NB4 (cell line): ENCODE measurements at regions not wholly inside any gene's neighbourhood (a gene's known extent, or its start where the extent isn't known, plus 50 kb on each side); places are given as distances from the start of the nearest gene placed in this dataset.

ENCODE experiments used
- MYC ChIP-seq: IDR thresholded peaks from 2 replicates; pipeline ENCODE4 v1.6.1; 2011; ENCODE audit warnings: low read depth, low read length
- POLR2A ChIP-seq: IDR thresholded peaks from 2 replicates; pipeline ENCODE4 v1.6.1; 2011; ENCODE audit warnings: mild to moderate bottlenecking; ENCODE audit not compliant: insufficient read length; ENCODE audit errors: extremely low read depth
- TF ChIP-seq, protein P1 (sequence below): IDR thresholded peaks from one replicate; pipeline ENCODE4 v1.5.1; 2012; ENCODE audit warnings: low read depth, low read length

GRCh38 chr5:96337048-96337781 is 95.8 kb downstream of the PCSK1 start:
- TF ChIP-seq, protein P1, sequence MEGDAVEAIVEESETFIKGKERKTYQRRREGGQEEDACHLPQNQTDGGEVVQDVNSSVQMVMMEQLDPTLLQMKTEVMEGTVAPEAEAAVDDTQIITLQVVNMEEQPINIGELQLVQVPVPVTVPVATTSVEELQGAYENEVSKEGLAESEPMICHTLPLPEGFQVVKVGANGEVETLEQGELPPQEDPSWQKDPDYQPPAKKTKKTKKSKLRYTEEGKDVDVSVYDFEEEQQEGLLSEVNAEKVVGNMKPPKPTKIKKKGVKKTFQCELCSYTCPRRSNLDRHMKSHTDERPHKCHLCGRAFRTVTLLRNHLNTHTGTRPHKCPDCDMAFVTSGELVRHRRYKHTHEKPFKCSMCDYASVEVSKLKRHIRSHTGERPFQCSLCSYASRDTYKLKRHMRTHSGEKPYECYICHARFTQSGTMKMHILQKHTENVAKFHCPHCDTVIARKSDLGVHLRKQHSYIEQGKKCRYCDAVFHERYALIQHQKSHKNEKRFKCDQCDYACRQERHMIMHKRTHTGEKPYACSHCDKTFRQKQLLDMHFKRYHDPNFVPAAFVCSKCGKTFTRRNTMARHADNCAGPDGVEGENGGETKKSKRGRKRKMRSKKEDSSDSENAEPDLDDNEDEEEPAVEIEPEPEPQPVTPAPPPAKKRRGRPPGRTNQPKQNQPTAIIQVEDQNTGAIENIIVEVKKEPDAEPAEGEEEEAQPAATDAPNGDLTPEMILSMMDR, result no peak
- TF ChIP-seq MYC, result no peak
- no peak for TF ChIP-seq POLR2A
